Endothelial cell of umbilical vein (primary cell): ENCODE measurements at regions not wholly inside any gene's neighbourhood (a gene's known extent, or its start where the extent isn't known, plus 50 kb on each side); places are given as distances from the start of the nearest gene placed in this dataset.

ENCODE experiments used
- BruUV-seq: library from RNA; stranded (reverse); fragments of 400-500 nt; replicated peaks from 2 replicates; lab custom pipeline; 2021; lab: Mats Ljungman, UMichigan
- CTCF ChIA-PET: fragments of 300-600, 350-600 bp; sonication (Branson Sonifier 250); formaldehyde crosslinking; loops from one replicate; lab custom pipeline; 2021; ENCODE audit warnings: antibody characterized with exemption, inconsistent platforms; lab: Charles Lee
- POLR2A ChIA-PET: fragments of 300-600, 350-600 bp; sonication (Branson Sonifier 250); formaldehyde crosslinking; loops from one replicate; lab custom pipeline; 2021; ENCODE audit warnings: antibody characterized with exemption, inconsistent platforms; lab: Charles Lee
- DNase-seq: peaks from one replicate; pipeline ENCODE4 v3.0.0-alpha.2; 2011; ENCODE audit warnings: low read depth, low spot score
- FAIRE-seq: peaks from 2 replicates; lab custom pipeline; 2011; peaks lifted over from hg19 to GRCh38; lab: Jason Lieb, UNC
- H2AFZ ChIP-seq: 2 replicates; pipeline ENCODE4 v1.6.0; 2012; ENCODE audit warnings: low read depth, low read length, control low read depth, inconsistent platforms
- H3K27ac ChIP-seq: 2 replicates; pipeline ENCODE4 v1.5.1; 2011; ENCODE audit warnings: low read depth, mild to moderate bottlenecking, control low read depth, low read length, moderate library complexity; ENCODE audit not compliant: insufficient read depth
- H3K27me3 ChIP-seq, 2 experiments: 2 replicates each; pipeline versions ENCODE4 v1.6.0 to v1.6.1; 2011; ENCODE audit warnings: low read length in 2 of 2, mixed read lengths in 1 of 2; ENCODE audit not compliant: control insufficient read depth in 2 of 2, insufficient read depth in 2 of 2
- H3K36me3 ChIP-seq, 2 experiments: 2 replicates in 1 of 2; 3 replicates in 1 of 2; pipeline ENCODE4 v1.5.1; 2011; ENCODE audit warnings: low read length in 2 of 2, mild to moderate bottlenecking in 1 of 2, moderate library complexity in 1 of 2; ENCODE audit not compliant: control insufficient read depth in 2 of 2, insufficient read depth in 2 of 2; ENCODE audit errors: extremely low read depth in 1 of 2
- H3K4me1 ChIP-seq: 3 replicates; pipeline ENCODE4 v1.5.1; 2011; ENCODE audit warnings: mild to moderate bottlenecking, low read length; ENCODE audit not compliant: control insufficient read depth, insufficient read depth; ENCODE audit errors: extremely low read depth
- H3K4me2 ChIP-seq: 2 replicates; pipeline ENCODE4 v1.6.1; 2011; ENCODE audit warnings: low read length, control low read depth, mixed read lengths; ENCODE audit not compliant: insufficient read depth
- H3K4me3 ChIP-seq, 3 experiments: fragments of 200-600 bp in 1 of 3; sonication (generic), shearing (Covaris generic) in 1 of 3; replicated peaks in 1 of 3; 2 replicates each; pipeline ENCODE4 v1.5.1; 2011 to 2016; ENCODE audit warnings: control low read depth in 3 of 3, low read length in 3 of 3, mild to moderate bottlenecking in 2 of 3, inconsistent platforms in 1 of 3, low read depth in 1 of 3, moderate library complexity in 1 of 3; ENCODE audit not compliant: insufficient read depth in 1 of 3
- H3K79me2 ChIP-seq: 2 replicates; pipeline ENCODE4 v1.6.0; 2012; ENCODE audit warnings: low read length, inconsistent platforms; ENCODE audit not compliant: control insufficient read depth, insufficient read depth
- H3K9ac ChIP-seq: replicated peaks from 2 replicates; pipeline ENCODE3; 2011; ENCODE audit warnings: low read length, control low read depth; ENCODE audit not compliant: insufficient read depth; ENCODE audit errors: extremely low read depth
- H3K9me1 ChIP-seq: replicated peaks from 3 replicates; pipeline ENCODE4 v1.6.0; 2011; ENCODE audit warnings: mild to moderate bottlenecking, low read length; ENCODE audit not compliant: control insufficient read depth, insufficient read depth; ENCODE audit errors: extremely low read depth
- H3K9me3 ChIP-seq: replicated peaks from 2 replicates; pipeline ENCODE4 v1.5.1; 2012; ENCODE audit warnings: low read length, inconsistent platforms; ENCODE audit not compliant: control insufficient read depth, insufficient read depth
- H4K20me1 ChIP-seq: replicated peaks from 2 replicates; pipeline ENCODE3; 2011; ENCODE audit warnings: mild to moderate bottlenecking, low read length; ENCODE audit not compliant: control insufficient read depth, insufficient read depth; ENCODE audit errors: extremely low read depth
- CTCF ChIP-seq, 2 donors: IDR thresholded peaks; 1 replicate in 1 of 2; 2 replicates in 1 of 2; pipeline ENCODE4 v1.5.1; 2011; ENCODE audit warnings: low read length in 2 of 2, mild to moderate bottlenecking in 2 of 2, moderate library complexity in 2 of 2, control low read depth in 1 of 2, inconsistent platforms in 1 of 2, low read depth in 1 of 2; ENCODE audit not compliant: insufficient read depth in 1 of 2; ENCODE audit errors: extremely low read depth in 1 of 2
- EZH2 ChIP-seq: IDR thresholded peaks from 2 replicates; pipeline ENCODE4 v1.6.1; 2012; ENCODE audit warnings: borderline replicate concordance, low read depth, mild to moderate bottlenecking, moderate library complexity, low read length, inconsistent platforms; ENCODE audit not compliant: severe bottlenecking
- FOS ChIP-seq: IDR thresholded peaks from 2 replicates; pipeline ENCODE4 v1.6.1; 2011; ENCODE audit warnings: mild to moderate bottlenecking, low read length, moderate library complexity, borderline replicate concordance; ENCODE audit not compliant: insufficient read depth
- GATA2 ChIP-seq: IDR thresholded peaks from 2 replicates; pipeline ENCODE4 v1.7.0; 2011; ENCODE audit warnings: low read depth, mild to moderate bottlenecking, moderate library complexity, mixed read lengths, low read length; ENCODE audit not compliant: insufficient read length, insufficient read depth
- JUN ChIP-seq: IDR thresholded peaks from 2 replicates; pipeline ENCODE4 v1.6.1; 2011; ENCODE audit warnings: borderline replicate concordance, low read depth; ENCODE audit not compliant: insufficient read length, insufficient read depth
- MYC ChIP-seq: IDR thresholded peaks from one replicate; pipeline ENCODE4 v1.6.1; 2011; ENCODE audit warnings: mild to moderate bottlenecking, low read depth, low read length
- POLR2A ChIP-seq: IDR thresholded peaks from 2 replicates; pipeline ENCODE4 v1.6.1; 2012; ENCODE audit warnings: low read depth, mild to moderate bottlenecking, control low read depth, low read length
- POLR2AphosphoS5 ChIP-seq: IDR thresholded peaks from 2 replicates; pipeline ENCODE4 v1.6.1; 2012; ENCODE audit warnings: low read depth, mild to moderate bottlenecking, control low read depth, low read length, moderate library complexity; ENCODE audit not compliant: insufficient read depth
- dilution Hi-C: fragments of 300-500 bp; cut with MboI; formaldehyde crosslinking; loops from one replicate; pipeline ENCODE4 v1.15.0; 2019; ENCODE audit warnings: low sequenced_read_pairs; ENCODE audit not compliant: extremely low pct_ligation_motif_present
- intact Hi-C: fragments of 100-400 bp; cut with micrococcal nuclease; formaldehyde crosslinking; loops from one replicate; pipeline ENCODE4 v1.10.0; 2022
- TF ChIP-seq, protein P1 (sequence below): IDR thresholded peaks from 2 replicates; pipeline ENCODE4 v1.6.1; 2011; ENCODE audit not compliant: insufficient read depth, insufficient read length

- dilution Hi-C loops (no loop called here), intact Hi-C loops (loop anchor here (5.0 to 10.0 kb wide), 3 partner anchors 309 to 587 kb away; partner anchors contain the start of genes PPIF and ZMIZ1)
- no peaks in the 10 kb centered on the region for H3K79me2 ChIP-seq
- H3K27ac ChIP-seq = no peak overlapping the region
- no peak for TF ChIP-seq POLR2A
- H3K4me3 ChIP-seq = no peak overlapping the region
- FAIRE-seq (no peak), DNase-seq (no peak)
- H3K9me1 ChIP-seq = no peaks in the 10 kb centered on the region
- H2AFZ ChIP-seq = no peak overlapping the region
- H3K4me2 ChIP-seq = no peak overlapping the region
- H3K9me3 ChIP-seq = no peaks in the 10 kb centered on the region
- POLR2A ChIA-PET = no interaction called here
- no peaks in the 10 kb centered on the region for H3K36me3 ChIP-seq
- peaks cover 0 to 4% of the 10 kb centered on the region in 2 experiments for H3K27me3 ChIP-seq
- no peaks in the 10 kb centered on the region for H4K20me1 ChIP-seq
- H3K9ac ChIP-seq = no peak overlapping the region
- peaks cover 34% of the 10 kb centered on the region for H3K4me1 ChIP-seq
- no TSS peak for BruUV-seq
- CTCF ChIA-PET = no interaction called here
These were observed 310.6 kb upstream of the ZMIZ1 start for GRCh38 chr10:78758176-78758575.

GRCh38 chr10:78759456-78760120 lies 309.2 kb upstream of the ZMIZ1 start:
- Histone ChIP-seq H3K9ac (no peak overlapping the region), H3K4me1 (peaks cover 30% of the 10 kb centered on the region), H3K27ac (no peak overlapping the region), H3K4me2 (no peak overlapping the region), H3K4me3 (no peak overlapping the region), H4K20me1 (no peaks in the 10 kb centered on the region), H3K79me2 (no peaks in the 10 kb centered on the region), H3K9me1 (no peaks in the 10 kb centered on the region), H3K36me3 (no peaks in the 10 kb centered on the region), H2AFZ (no peak overlapping the region), H3K9me3 (no peaks in the 10 kb centered on the region), H3K27me3 (no peaks in the 10 kb centered on the region)
- dilution Hi-C loops (no loop called here), intact Hi-C loops (loop anchor here (5.0 to 10.0 kb wide), 3 partner anchors 308 to 585 kb away; partner anchors contain the start of genes PPIF and ZMIZ1)
- TF ChIP-seq, protein P1, sequence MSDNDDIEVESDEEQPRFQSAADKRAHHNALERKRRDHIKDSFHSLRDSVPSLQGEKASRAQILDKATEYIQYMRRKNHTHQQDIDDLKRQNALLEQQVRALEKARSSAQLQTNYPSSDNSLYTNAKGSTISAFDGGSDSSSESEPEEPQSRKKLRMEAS = no peak
- TF ChIP-seq MYC (no peak), FOS (no peak), EZH2 (no peak), GATA2 (no peak), JUN (no peak), CTCF (IDR thresholded peaks at IDR 0.05; ENCODE audit: extremely low read depth in 1 of 2, insufficient read depth in 1 of 2, low read depth in 1 of 2, low read length in 2 of 2) (no peak), POLR2A (no peak), POLR2AphosphoS5 (no peak)
- no TSS peak for BruUV-seq
- POLR2A ChIA-PET = no interaction called here
- DNase-seq = no peak
- CTCF ChIA-PET = interaction anchor here (1.1 kb wide), 1 partner anchor 102 kb away, joined by 3 read pairs; no protein-coding TSS in a partner anchor
- no peak for FAIRE-seq
